Left renal pelvis (tissue), 4 donors: ENCODE measurements at regions not wholly inside any gene's neighbourhood (a gene's known extent, or its start where the extent isn't known, plus 50 kb on each side); places are given as distances from the start of the nearest gene placed in this dataset.
"Not testable (repeated sequence)": the region's sequence is repeated elsewhere in the genome, so short reads cannot be mapped to it uniquely, and the experiment has no call there.

Source experiments
- DNase-seq, 4 donors: peaks; one replicate each; pipeline ENCODE4 v3.0.0-alpha.2; 2013; ENCODE audit warnings: low read depth in 4 of 4, low spot score in 3 of 4

DNA sequence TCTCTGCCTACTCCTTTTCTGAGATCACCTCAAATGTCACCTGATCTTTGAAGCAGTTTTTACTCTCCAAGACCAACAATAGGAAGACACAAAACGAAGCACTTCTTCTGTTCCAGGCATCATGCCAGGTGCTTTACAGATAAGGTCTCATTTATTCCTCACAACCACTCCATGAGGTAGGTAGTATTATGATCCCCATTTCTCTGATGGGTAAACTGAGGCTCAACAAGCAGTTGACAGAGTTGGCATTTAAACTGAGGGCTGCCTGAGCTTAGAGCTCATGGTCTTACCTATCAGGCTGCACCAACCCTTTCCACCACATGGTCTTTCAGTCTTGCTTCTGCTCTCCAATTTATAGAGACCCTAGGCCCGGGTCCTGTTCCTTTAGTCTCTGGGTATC lies 147.2 kb upstream of the JUN start:
- DNase-seq: no peak

DNA sequence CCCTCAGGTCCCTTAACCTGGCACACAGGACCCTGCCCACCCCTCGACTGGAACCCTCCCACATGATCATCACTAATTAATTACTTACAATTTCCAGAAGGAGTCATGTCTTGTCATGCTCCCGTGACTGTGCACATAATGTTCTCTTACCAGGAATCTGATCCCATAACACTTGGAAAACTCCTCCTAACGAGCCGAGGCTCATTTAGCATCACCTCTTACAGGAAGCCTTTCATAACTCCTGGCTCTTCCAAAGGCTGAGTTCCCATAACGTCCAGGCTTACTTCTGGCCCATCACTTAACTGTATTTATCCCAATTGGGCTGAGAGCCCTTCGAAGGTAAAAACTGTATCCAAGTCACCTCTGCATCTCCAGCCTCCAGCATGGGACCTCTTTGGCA lies 147.9 kb upstream of the JUN start:
- DNase-seq: no peak

DNA sequence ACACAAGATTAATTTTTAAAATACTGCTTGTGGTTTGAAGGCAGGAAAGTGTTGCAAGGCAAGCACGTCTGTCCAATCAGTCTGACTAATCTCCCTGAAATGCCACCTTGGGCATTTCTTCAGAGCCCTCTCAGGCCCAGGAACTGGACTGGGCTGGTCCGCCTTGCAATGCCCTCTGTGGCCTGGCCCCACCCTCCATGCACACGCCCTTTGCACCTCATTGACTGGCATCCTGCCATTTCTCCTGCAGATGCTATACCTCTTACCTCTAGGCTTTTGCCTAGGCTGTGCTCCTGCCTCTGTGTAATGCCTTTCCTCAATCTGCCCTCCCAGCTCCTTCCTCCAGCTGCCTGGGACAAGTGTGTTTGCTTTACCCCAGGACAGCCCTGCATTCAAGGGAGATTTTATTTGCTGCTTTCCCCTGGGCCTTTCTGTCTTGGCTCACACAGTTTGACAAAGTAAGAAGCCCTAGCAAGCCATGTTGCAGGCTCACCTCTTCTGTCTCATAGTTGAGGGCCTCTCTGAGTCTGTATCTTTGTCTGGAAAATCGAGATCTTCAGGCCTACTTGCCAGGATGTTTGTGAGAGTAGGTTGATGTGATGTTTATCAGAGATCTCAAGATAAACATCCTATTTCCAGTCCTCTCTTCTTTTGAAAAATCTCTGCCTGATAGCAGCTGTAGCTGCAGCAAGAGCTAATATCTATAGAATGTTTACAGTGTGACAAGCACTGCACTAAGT lies 149.2 kb upstream of the JUN start:
- peak in 1 of 4 donors; percentile 14 for DNase-seq

DNA sequence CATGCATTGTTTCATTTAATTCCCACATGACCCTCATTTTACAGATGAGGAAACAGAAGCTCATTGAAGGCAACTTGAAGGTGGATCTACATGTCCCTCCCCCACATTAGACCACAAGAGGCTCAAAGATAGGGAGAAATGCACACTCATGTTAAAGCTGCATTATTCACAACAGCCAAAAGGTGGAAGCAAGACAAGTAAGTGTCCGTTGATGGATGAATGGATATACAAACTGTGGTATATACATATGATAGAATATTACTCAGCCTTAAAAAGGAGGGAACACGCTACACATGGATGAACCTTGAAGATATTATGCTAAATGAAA lies 149.7 kb upstream of the JUN start:
- DNase-seq: no peak

DNA sequence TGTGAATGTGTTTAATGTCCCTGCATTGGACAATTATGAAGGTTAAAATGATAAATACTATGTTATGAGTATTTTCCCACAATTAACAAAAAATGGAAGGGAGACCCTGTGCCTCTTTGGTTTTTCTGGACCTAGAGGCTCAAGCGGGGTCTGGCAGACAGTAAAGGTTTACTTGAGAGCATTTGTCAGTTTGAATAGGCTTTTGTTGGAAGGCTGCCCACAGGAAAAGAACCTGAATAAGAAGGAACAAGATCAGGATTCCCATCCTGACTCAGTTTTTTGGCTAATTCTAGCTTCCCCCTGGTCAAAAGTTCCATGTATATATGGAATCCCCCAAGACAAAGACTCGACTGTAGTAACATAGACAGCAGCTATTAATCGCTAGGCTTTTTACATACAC lies 150.9 kb upstream of the JUN start:
- no peak for DNase-seq

DNA sequence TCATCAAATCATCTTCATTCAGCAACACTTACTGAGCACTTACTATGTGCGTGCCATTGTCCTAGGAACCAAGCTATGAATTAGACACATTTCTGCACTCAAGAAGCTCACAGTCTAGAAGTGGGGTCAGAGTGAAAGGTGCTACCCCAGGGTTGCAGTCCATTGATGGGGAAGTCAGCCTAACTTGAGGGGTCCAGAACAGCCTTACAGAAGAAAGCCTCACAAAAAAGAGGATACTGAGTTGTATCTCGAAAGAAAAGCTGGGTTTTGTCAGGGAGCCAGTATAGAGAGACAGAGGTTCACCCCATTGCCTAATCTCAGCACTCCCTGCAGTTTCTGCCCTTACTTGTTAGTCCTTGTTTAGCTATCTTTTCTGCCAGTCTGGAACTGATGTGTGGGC lies 153.1 kb upstream of the JUN start:
- DNase-seq: no peak

DNA sequence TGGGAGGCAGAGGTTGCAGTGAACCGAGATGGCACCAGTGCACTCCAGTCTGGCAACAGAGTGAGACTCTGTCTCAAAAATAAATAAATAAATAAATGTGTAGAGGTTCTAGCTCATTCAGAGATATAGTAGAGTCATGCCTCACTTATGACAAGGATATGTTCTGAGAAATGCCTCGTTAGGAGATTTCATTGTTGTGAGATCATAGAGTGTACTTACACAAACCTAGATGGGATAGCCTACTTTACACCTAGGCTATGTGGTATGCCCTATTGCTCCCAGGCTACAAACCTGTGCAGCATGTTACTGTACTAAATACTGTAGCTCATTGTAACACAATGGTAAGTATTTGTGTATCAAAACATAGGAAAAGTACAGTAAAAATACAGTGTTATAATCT lies 155.3 kb upstream of the JUN start:
- no peak for DNase-seq

DNA sequence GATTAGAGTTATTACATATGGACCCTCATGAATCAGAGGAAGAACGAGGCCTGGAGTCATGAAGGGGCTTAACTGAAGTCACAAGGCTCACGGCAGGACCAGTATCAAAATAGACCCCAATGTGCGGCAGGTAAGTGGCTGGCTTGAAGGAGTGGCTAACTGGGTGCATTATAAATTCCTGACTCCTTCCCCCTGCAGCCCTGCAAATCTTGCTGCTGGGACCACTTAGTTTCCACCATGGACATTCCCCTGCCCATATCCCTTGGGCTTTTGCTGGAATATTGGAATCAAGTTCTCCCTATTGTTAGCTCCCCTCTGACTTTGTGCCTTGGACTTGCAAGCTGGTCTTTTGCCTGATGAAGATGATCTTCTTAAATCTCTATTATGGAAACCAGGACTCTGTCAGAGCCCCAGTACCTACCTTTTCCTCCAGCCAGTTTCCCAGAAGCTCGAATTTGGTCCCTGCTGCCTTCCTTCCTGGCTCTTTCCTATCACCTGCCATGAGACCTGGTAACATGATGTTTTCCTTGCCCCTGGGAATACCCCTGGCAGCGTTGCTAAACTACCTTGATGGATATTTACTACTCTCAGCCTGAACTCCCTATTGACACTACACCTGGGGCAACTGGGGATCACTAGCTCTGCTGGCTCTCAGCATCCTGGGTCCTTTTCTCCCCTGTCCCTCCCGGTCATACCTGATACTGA lies 156.0 kb upstream of the JUN start:
- no peak for DNase-seq

DNA sequence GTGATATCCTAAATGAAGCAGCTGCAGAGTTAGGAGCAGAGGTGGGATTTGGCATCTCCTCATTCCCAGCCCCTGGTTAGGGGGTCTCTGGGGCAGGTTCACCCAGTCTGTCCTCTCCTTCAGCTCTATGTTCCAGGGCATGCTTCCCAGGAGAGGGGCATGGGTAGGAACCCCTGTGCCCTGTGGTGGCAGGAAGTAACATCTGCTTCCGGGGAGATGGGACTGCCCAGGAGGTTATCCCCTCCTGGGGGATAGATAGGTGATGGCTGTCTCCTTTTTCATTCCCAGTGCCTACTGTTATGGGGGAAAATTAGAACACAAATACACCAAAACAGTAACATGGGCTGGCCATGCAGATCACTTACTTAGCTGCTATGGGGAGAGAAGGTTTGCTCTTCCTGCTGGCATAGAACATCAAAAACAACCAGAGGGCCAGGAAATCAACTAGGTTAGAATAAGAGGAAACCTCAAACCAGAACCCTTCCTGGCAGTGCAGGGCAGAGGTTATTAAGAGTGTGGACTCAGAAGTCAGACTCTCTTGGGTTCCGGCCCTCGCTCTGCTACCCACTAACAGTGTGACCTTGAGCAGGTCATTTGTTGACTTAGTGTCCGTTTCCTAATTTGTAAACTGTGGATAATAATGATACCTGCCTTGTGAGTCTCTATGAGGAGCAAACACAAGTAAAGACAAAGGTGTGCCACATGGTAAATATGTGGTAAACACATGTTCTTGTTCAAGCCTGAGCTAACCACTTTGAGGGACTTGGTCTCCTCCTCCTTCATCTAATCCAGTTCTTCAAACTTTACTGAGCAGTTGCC lies 157.8 kb upstream of the JUN start:
- DNase-seq: no peak

DNA sequence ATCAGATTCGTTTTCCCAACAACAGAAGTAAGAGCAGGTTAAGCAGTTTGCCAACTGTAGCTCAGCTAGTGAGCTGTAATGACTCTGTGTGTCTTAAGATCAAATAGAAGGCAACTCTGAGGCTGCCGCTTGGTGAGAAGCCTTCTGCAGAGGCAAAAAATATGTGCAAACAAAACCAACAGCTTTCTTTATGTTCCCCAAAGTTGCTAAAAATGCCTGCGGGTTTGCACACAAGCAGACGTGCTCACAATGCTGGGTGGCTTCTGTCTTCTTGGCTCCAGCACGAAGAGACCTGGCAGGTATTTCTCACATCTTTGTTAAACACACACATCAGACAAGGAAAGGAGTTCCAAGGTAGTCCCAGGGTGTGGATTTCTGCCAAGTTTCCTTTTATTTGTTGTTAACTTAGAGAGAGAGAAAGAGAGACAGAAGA lies 158.9 kb upstream of the JUN start:
- no peak for DNase-seq

DNA sequence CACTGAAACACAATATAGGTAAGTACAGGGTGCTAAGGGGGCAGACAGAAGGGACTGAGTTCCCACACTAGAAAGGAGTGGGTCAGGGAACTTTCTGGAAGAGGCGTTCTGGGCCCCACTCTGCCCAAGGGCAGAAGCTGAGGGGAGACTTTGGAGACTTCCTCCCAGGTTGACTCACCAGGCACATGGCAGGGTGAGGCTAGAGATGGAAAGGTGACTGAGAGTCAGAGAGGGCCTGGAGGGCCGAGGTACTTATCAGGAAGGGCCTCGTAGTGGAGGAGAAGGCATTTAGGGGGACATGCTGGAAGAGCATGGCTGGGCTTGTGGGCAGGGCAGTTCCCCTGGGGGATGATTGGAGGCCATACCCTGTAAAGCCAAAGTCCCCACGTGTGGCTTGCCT lies 159.9 kb upstream of the JUN start:
- DNase-seq: no peak

DNA sequence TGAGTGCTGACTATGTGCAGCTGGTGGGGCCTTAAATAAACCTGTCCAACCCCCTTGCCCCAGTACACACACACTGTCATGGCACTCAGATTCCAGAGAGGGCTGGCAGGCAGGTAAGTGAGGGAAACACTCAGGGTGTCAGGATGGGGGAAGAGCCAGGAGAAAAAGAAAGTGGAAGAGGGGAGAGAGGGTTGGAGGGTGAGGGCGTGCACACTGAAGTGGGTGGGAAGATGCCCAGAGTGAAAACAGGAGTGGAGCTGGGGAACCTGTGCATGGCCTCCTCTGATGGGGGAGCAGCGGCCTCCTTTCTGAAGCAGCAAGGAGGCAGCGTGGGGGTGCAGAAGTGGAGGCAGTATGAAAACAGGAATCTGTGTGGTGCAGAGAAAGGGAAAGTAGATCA lies 160.6 kb upstream of the JUN start:
- DNase-seq: no peak

DNA sequence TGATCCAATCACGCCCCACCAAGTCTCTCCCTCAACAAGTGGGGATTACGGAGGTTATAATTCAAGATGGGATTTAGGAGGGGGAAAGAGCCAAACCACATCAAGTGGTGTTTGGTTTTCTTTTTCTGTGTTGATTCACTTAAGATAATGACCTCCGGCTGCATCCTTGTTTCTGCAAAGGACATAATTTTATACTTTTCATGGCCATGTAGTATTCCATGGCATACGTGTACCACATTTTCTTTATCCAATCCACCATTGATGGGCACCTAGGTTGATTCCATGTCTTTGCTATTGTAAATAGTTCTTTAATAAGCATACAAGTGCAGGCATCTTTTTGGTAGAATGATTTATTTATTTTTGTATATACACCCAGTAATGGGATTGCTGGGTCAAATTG lies 162.5 kb upstream of the JUN start:
- no peak for DNase-seq

DNA sequence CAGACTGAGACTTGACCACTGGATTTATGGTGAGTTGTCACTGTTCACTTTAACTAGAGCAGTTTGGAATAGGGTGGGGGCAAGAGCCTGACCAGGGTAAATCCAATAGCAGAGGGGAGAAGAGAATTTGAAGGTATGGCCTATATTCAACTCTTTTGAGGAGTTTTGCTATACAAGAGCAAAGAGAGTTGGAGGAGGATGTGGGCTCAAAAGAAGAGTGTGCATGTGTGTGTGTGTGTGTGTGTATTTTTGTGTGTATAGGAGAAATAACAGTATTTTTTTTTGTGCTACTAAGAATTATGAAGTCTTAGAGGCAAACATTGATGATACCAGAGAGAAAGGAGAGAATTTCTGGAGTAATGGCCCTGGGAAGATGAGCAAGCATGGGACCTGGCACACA lies 164.8 kb upstream of the JUN start:
- no peak for DNase-seq

DNA sequence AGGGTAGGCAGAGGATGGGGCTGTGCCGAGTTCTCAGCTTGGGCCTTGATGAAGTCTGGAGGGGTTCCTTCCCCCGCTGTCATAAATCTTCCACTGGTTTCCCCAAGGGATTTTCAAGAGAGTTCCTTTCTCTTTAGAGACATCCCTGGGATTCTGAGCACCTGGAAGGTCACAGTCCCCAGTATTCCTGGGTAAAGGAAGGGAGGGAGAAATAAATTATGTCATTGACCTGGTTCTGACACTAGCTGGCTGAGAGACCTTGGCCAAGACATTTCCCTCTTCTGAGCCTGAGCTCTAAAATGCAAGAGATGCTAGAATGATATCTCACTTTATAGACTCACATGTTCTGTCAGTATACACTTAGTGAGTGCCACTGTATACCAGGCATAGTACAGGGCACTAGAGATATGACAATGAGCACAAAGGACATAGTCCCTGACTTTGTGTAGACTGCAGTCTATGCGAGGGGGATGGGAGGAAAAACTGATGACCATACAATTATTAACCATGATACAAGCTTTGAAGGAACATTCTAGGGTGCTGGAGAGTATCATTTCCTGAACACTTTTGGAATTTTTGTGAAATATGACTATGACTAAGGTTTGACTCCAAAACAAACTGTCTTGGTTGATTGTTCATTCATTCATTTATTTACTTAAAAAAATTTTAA lies 165.8 kb upstream of the JUN start:
- DNase-seq: no peak

DNA sequence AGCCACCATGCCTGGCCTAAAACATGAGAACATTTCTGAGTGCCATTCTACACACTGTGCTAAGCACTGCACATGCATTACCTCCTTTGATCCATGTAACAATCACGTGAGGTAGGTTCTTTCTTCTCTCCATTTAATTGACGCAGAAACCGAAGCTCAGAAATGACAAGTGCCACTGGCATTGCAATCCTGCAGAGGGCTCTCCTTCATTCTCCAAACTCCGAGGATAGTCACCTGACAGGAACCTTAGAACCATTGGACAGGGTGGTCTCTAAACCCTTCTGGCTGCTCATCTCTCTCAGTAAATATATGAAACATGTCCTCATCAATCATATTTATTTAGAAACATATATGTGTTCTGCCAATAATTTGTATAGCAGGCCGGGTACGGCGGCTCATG lies 167.1 kb upstream of the JUN start:
- no peak for DNase-seq

DNA sequence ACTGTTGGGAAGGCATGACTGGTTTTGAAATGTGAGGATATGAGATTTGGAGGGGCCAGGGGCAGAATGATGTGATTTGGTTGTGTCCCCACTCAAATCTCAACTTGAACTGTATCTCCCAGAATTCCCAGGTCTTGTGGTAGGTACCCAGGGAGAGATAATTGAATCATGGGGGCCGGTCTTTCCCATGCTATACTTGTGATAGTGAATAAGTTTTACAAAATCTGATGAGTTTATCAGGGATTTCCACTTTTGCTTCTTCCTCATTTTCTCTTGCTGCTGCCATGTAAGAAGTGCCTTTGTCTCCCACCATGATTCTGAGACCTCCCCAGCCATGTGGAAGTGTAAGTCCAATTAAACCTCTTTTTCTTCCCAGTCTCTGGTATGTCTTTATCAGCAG lies 170.1 kb upstream of the JUN start:
- not testable (repeated sequence) for DNase-seq

DNA sequence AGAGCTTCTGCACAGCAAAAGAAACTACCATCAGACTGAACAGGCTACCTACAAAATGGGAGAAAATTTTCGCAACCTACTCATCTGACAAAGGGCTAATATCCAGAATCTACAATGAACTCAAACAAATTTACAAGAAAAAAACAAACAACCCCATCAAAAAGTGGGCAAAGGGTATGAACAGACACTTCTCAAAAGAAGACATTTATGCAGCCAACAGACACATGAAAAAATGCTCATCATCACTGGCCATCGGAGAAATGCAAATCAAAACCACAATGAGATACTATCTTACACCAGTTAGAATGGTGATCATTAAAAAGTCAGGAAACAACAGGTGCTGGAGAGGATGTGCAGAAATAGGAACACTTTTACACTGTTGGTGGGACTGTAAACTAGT lies 179.4 kb upstream of the JUN start:
- not testable (repeated sequence) for DNase-seq

DNA sequence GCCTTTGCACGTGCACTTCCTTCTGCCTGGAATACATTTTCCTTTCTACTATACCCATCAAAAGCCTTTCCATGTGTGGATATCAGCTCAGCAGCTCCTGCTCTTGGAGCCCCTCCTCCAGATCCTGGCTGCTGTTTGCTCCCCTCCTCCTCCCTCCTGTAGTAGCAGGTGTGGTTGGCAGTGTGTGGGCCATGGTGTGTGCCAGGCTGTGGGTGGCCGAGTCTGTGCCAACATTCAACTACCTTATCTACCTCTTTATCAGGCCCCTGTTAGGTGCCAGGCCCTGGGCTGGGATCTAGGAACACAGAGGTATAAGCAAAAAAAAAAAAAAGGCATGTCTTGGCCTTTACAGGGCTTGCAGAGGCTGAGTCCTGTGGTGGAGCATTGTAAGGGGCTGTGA lies 180.6 kb upstream of the JUN start:
- no peak for DNase-seq

DNA sequence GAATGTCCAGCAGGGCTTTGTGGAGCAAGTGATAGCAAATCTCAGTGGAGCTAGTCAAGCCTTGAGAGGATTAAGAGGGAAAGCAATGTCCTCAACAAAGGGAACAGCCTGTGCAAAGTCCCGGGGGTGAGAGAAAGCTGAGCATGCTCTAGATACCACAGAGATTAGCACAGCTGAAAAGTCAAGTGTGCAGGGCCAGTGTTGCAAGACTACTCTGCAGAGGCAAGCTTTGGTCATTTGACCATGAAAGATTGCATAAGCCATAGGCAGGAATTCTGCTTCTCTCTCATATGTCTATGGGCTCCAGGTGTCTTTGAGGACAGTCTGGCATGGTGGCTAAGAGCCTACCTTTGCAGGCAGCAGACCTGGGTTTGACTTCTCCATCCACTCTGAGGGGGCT lies 181.0 kb upstream of the JUN start:
- DNase-seq: no peak
